GM12875 (cell line): ENCODE measurements at regions not wholly inside any gene's neighbourhood (a gene's known extent, or its start where the extent isn't known, plus 50 kb on each side); places are given as distances from the start of the nearest gene placed in this dataset.

Source experiments
- H3K4me3 ChIP-seq: one replicate; pipeline ENCODE4 v1.5.1; 2011; ENCODE audit warnings: low read depth, low read length, control low read depth
- TF ChIP-seq, protein P1 (sequence below): IDR thresholded peaks from 2 replicates; pipeline ENCODE4 v1.5.1; 2011; ENCODE audit warnings: low read depth, mild to moderate bottlenecking, control low read depth, inconsistent platforms, low read length, moderate library complexity, borderline replicate concordance; ENCODE audit not compliant: insufficient read depth

DNA sequence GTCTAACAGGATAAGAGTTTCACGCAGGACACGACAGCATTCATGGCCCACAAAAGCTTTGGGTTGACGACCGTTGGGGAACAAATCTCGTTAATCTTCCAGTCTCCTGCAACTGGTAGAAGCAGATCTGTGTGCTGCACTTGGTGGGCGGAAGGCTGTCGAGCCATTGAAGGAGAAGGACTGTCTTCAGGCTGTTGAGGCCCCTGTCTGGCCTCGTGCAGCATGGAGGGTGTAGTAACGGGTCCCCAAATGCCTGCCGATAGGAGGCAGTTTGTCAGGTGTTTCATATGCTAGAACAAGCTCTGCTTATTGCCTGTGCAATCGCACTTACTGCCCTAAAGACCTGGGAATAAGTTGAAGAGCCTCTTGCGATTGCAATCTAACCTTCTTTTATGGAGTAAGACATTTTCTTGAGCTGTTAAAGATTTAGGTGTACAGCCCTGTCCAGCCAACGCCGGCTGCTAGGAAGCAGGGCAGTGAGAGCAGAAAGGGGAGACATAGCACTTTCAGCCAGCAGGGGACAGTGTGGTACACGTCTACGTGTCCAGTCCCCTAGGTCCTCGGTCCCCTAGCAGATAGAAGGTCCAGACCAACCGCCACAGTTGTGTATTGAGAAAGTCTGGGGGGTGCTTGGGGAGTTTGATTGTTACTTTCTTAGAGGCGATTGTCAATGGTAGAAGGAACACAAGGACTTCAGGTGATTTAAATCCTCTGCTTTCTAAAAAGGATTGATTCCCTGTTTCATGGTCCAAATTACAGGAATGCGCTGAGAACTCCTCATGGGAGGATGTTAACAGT lies 102.3 kb upstream of the TMPRSS2 start:
- no peak overlapping the region for H3K4me3 ChIP-seq
- TF ChIP-seq, protein P1, sequence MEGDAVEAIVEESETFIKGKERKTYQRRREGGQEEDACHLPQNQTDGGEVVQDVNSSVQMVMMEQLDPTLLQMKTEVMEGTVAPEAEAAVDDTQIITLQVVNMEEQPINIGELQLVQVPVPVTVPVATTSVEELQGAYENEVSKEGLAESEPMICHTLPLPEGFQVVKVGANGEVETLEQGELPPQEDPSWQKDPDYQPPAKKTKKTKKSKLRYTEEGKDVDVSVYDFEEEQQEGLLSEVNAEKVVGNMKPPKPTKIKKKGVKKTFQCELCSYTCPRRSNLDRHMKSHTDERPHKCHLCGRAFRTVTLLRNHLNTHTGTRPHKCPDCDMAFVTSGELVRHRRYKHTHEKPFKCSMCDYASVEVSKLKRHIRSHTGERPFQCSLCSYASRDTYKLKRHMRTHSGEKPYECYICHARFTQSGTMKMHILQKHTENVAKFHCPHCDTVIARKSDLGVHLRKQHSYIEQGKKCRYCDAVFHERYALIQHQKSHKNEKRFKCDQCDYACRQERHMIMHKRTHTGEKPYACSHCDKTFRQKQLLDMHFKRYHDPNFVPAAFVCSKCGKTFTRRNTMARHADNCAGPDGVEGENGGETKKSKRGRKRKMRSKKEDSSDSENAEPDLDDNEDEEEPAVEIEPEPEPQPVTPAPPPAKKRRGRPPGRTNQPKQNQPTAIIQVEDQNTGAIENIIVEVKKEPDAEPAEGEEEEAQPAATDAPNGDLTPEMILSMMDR: peak; percentile 79

DNA sequence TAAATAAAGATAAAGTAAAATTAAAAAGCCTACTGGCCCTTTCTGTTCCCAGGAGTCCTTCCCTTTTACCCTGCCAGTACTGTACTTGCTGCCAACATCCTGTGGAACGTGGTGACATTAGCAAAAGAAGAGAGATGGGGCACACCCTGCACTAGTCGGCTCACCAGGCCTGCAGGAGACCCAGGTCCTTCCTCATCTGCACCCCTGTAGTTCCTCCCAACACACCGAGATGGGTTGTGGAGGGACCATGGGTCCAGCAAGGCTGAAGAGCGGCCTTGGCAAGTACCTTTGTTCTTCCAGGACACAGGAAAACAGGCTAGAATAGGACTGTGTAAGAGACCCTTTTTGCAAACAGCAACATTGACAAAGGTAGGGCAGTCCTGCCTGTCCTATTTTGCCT lies 98.7 kb upstream of the TMPRSS2 start:
- H3K4me3 ChIP-seq: no peak overlapping the region
- TF ChIP-seq, protein P1: no peak

DNA sequence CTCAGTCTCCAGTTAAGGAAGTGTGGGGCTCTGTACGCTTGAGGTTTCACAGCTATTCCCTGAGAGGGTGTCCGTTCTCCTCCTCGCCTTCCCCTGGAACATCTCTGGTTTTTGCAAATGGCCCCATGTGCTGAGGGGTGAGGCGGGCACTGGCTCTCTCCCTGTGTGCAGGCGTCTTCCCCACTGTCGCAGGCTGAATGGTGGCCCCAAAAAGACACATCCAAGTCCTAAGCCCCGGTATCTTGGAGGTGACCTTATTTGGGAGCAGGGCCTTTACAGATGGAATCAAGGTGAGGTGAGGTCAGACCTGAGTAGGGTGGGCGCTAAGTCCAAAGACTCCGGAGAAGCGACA lies 98.0 kb upstream of the TMPRSS2 start:
- TF ChIP-seq, protein P1: no peak
- no peak overlapping the region for H3K4me3 ChIP-seq

DNA sequence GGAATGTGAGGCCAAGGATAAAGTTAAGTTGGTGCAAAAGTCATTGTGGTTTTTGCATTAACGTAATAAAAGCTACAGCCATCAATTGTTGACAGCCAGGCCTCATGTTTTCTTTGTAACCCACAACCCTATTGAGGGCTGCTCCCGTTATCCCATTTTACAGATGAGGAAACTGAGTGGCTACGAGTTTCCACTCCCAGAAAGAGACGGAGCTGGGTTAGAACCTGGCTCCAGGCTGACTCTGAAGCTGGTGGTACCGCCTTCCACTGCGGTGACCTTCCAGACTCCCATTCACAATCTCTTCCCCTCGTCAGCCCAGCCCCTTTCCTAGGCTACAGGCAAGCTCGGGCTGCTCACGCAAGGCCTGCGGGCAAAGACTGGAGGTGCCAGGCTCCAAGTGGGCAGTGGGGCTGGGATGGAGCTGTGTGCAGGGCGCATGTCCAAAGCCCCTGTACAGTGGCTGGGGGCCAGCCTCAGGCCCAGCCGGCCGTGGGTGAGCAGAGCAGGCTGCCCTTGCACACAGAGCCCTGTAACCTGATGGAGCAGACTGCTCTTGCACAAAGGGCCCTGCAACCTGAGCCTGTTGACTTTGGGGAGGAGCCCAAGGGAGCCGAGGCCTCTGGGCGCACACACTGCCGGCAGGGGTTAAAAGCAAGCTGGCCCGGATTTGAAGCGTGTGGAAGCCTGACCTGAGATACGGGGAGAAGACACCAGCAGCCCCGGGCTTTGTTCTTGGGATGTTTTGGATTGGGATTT lies 97.4 kb upstream of the TMPRSS2 start:
- TF ChIP-seq, protein P1: no peak

DNA sequence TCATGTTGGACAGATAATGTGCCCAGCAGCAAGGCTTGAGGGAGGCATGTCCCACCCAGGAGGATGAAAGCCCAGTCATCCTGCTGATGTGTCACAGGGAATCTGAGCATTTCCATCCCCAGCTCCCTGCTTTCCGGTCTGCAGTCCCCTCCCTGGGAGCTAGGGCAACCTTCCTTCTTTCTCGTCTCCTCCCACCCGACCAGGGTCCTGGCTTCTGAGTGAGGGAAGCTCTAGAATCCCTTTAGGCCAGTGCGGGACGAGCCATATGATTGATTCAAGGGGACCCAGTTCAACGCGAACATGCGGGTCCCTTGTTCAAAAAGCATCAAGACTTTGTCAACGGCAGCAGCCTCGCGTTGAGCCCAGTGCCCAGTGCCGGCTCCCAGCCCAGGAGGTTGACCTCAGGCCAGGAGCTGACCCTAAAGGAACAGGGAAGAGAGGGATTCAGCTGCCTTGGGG lies 96.7 kb upstream of the TMPRSS2 start:
- TF ChIP-seq, protein P1: no peak
- H3K4me3 ChIP-seq: no peak overlapping the region

More for the DNA sequence above, 97.4 kb upstream of the TMPRSS2 start:
- no peak overlapping the region for H3K4me3 ChIP-seq

DNA sequence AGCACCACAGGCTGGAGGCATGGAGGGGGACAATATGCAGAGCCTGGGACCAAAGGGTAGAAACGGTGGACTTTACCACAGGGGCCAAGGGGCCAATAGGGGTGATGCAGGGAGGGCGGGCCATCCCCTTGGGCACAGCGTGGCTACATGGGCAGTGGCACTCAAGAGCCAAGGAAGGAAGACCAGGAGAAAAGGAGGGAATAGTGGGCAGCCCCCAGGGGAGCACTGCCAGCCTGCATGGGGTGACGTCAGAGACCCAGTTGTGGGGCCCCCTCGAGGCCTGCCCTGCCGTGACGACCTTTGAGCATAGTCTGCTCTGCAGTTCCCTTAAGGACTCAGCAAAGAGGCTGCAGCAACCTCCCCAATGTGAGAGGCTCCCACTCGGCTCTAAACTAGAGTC lies 95.5 kb upstream of the TMPRSS2 start:
- H3K4me3 ChIP-seq: no peak overlapping the region
- TF ChIP-seq, protein P1: no peak
